ENCODE measurements at regions not wholly inside any gene's neighbourhood (a gene's known extent, or its start where the extent isn't known, plus 50 kb on each side); places are given as distances from the start of the nearest gene placed in this dataset.

- TF ChIP-seq CTCF (IDR thresholded peaks at IDR 0.05): no peak
- TF ChIP-seq POLR2A (IDR thresholded peaks at IDR 0.05): no peak
Measured at GRCh38 chr2:113822087-113822815, 65.8 kb upstream of the SLC35F5 start.

Data from esophagus squamous epithelium (tissue), 4 donors.